HG03039 (cell line): ENCODE measurements at regions not wholly inside any gene's neighbourhood (a gene's known extent, or its start where the extent isn't known, plus 50 kb on each side); places are given as distances from the start of the nearest gene placed in this dataset.
"Not testable (repeated sequence)": the region's sequence is repeated elsewhere in the genome, so short reads cannot be mapped to it uniquely, and the experiment has no call there.

Experiments
- ATAC-seq: cut with Tn5 transposase; IDR thresholded peaks from one replicate; pipeline ENCODE4 v1.9.1; 2021; ENCODE audit warnings: mild to moderate bottlenecking, moderate library complexity; ENCODE audit not compliant: unreplicated experiment

GRCh38 chr2:144673456-144673855, 153.5 kb upstream of the ZEB2 start:
- ATAC-seq: no peak

- ATAC-seq: no peak
Measured at GRCh38 chr2:144671695-144672455, 152.0 kb upstream of the ZEB2 start.

- ATAC-seq: no peak
Measured at GRCh38 chr2:144670738-144671137, 150.8 kb upstream of the ZEB2 start.

- no peak for ATAC-seq
Measured at GRCh38 chr2:144670080-144670479, 150.2 kb upstream of the ZEB2 start.

- ATAC-seq: no peak
Measured at GRCh38 chr2:144669196-144669987, 149.5 kb upstream of the ZEB2 start.

GRCh38 chr2:144668493-144669110, 148.7 kb upstream of the ZEB2 start:
- no peak for ATAC-seq

- ATAC-seq: no peak
Measured at GRCh38 chr2:144666032-144666431, 146.1 kb upstream of the ZEB2 start.

- ATAC-seq: no peak
Measured at GRCh38 chr2:144663207-144663606, 143.3 kb upstream of the ZEB2 start.

- ATAC-seq: no peak
Measured at GRCh38 chr2:144660518-144661316, 140.8 kb upstream of the ZEB2 start.

GRCh38 chr2:144659731-144660275, 139.9 kb upstream of the ZEB2 start:
- ATAC-seq: no peak

GRCh38 chr2:144654523-144654922, 134.6 kb upstream of the ZEB2 start:
- no peak for ATAC-seq

- ATAC-seq: no peak
Measured at GRCh38 chr2:144650907-144651306, 131.0 kb upstream of the ZEB2 start.

- ATAC-seq: no peak
Measured at GRCh38 chr2:144648837-144649465, 129.0 kb upstream of the ZEB2 start.

GRCh38 chr2:144645083-144645778, 125.3 kb upstream of the ZEB2 start:
- ATAC-seq: no peak

- no peak for ATAC-seq
Measured at GRCh38 chr2:144644549-144644948, 124.6 kb upstream of the ZEB2 start.

GRCh38 chr2:144643537-144644336, 123.8 kb upstream of the ZEB2 start:
- no peak for ATAC-seq

- ATAC-seq: no peak
Measured at GRCh38 chr2:144642856-144643255, 122.9 kb upstream of the ZEB2 start.

- no peak for ATAC-seq
Measured at GRCh38 chr2:144642131-144642530, 122.2 kb upstream of the ZEB2 start.

GRCh38 chr2:144638250-144638649, 118.3 kb upstream of the ZEB2 start:
- not testable (repeated sequence) for ATAC-seq
